ENCODE measurements at regions not wholly inside any gene's neighbourhood (a gene's known extent, or its start where the extent isn't known, plus 50 kb on each side); places are given as distances from the start of the nearest gene placed in this dataset.

DNA sequence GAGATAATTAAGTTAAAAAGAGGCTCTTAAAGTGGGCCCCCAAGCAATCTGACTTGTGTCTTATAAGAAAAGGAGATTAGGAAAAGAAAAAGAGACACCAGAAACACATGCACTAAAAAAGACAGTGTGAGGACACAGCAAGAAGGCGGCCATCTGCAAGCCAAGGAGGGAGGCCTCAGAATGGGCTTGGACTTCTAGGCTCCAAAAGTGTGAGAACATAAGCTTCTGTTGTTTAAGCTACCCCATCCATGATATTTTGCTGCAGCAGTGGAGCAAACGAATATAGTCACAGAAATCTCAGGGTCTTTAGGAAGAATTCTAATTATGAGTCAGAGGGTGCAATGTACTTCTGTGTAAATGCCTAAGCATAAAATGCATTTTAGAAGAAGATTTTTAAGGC, 399.3 kb upstream of the MMADHC start:
- in situ Hi-C loops (cut with HindIII; ENCODE audit: low pct_unique_long_range_greater_than_20kb, low sequenced_read_pairs): no loop called here
- H3K4me3 ChIP-seq (ENCODE audit: low read depth in 2 of 2, low read length in 2 of 2): no peak overlapping the region
- intact Hi-C loops (cut with micrococcal nuclease; ENCODE audit: unreplicated experiment): no loop called here
- BruUV-seq (replicated peaks): no TSS peak
- POLR2A ChIA-PET: no interaction called here
- H3K4me1 ChIP-seq (ENCODE audit: control insufficient read depth, insufficient read depth, low read length): peaks cover 16% of the 10 kb centered on the region
- H3K27ac ChIP-seq (ENCODE audit: low read length): peak overlapping the region; percentile 75; the same call in 1 of the 2 replicates
- no peaks in the 10 kb centered on the region for H3K27me3 ChIP-seq (ENCODE audit: control insufficient read depth, insufficient read depth, low read length)
- CTCF ChIA-PET: no interaction called here
- no peak for ATAC-seq
- DNase-seq (ENCODE audit: low read depth, low spot score): no peak
- no peaks in the 10 kb centered on the region for H3K9me3 ChIP-seq (ENCODE audit: control insufficient read depth, insufficient read depth, low read depth, low read length)
- TF ChIP-seq, protein P1, sequence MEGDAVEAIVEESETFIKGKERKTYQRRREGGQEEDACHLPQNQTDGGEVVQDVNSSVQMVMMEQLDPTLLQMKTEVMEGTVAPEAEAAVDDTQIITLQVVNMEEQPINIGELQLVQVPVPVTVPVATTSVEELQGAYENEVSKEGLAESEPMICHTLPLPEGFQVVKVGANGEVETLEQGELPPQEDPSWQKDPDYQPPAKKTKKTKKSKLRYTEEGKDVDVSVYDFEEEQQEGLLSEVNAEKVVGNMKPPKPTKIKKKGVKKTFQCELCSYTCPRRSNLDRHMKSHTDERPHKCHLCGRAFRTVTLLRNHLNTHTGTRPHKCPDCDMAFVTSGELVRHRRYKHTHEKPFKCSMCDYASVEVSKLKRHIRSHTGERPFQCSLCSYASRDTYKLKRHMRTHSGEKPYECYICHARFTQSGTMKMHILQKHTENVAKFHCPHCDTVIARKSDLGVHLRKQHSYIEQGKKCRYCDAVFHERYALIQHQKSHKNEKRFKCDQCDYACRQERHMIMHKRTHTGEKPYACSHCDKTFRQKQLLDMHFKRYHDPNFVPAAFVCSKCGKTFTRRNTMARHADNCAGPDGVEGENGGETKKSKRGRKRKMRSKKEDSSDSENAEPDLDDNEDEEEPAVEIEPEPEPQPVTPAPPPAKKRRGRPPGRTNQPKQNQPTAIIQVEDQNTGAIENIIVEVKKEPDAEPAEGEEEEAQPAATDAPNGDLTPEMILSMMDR (IDR thresholded peaks at IDR 0.05): no peak
- TF ChIP-seq, protein P2, sequence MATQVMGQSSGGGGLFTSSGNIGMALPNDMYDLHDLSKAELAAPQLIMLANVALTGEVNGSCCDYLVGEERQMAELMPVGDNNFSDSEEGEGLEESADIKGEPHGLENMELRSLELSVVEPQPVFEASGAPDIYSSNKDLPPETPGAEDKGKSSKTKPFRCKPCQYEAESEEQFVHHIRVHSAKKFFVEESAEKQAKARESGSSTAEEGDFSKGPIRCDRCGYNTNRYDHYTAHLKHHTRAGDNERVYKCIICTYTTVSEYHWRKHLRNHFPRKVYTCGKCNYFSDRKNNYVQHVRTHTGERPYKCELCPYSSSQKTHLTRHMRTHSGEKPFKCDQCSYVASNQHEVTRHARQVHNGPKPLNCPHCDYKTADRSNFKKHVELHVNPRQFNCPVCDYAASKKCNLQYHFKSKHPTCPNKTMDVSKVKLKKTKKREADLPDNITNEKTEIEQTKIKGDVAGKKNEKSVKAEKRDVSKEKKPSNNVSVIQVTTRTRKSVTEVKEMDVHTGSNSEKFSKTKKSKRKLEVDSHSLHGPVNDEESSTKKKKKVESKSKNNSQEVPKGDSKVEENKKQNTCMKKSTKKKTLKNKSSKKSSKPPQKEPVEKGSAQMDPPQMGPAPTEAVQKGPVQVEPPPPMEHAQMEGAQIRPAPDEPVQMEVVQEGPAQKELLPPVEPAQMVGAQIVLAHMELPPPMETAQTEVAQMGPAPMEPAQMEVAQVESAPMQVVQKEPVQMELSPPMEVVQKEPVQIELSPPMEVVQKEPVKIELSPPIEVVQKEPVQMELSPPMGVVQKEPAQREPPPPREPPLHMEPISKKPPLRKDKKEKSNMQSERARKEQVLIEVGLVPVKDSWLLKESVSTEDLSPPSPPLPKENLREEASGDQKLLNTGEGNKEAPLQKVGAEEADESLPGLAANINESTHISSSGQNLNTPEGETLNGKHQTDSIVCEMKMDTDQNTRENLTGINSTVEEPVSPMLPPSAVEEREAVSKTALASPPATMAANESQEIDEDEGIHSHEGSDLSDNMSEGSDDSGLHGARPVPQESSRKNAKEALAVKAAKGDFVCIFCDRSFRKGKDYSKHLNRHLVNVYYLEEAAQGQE (IDR thresholded peaks at IDR 0.05; ENCODE audit: insufficient read depth in 1 of 2, low read depth in 2 of 2, low read length in 1 of 2): no peak
- no peak for TF ChIP-seq SIN3A (IDR thresholded peaks at IDR 0.05; ENCODE audit: borderline replicate concordance, insufficient read depth, low read depth, low read length)
- no peak for TF ChIP-seq TCF7L2 (IDR thresholded peaks at IDR 0.05; ENCODE audit: low read depth, low read length)
- TF ChIP-seq POLR2AphosphoS5 (IDR thresholded peaks at IDR 0.05; ENCODE audit: low read depth, low read length): no peak
- no peaks in the 10 kb centered on the region for H3K36me3 ChIP-seq (ENCODE audit: control insufficient read depth, insufficient read depth, low read length)

DNA sequence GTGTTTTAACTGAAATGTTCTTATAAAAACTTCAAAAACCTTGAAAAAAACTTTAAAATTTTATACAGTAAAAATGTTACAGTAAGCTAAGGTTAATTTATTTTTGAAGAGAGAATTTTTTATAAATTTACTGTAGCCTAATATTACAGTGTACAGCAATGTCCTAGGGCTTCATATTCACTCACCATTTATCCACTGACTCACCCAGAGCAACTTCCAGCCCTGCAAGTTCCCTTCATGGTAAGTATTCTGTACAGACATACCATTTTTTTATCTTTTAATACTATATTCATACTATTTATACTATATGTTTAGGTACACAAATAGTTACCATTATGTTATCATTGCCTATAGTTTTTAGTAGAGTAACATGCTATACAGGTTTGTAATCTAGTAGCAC, 396.7 kb upstream of the MMADHC start:
- POLR2A ChIA-PET: no interaction called here
- no TSS peak for BruUV-seq (replicated peaks)
- no peaks in the 10 kb centered on the region for H3K27me3 ChIP-seq (ENCODE audit: control insufficient read depth, insufficient read depth, low read length)
- peaks cover 9% of the 10 kb centered on the region for H3K4me1 ChIP-seq (ENCODE audit: control insufficient read depth, insufficient read depth, low read length)
- no peak overlapping the region for H3K27ac ChIP-seq (ENCODE audit: low read length)
- TF ChIP-seq SIN3A (IDR thresholded peaks at IDR 0.05; ENCODE audit: borderline replicate concordance, insufficient read depth, low read depth, low read length): no peak
- TF ChIP-seq, protein P2 (IDR thresholded peaks at IDR 0.05; ENCODE audit: insufficient read depth in 1 of 2, low read depth in 2 of 2, low read length in 1 of 2): no peak
- no peak for TF ChIP-seq TCF7L2 (IDR thresholded peaks at IDR 0.05; ENCODE audit: low read depth, low read length)
- TF ChIP-seq POLR2AphosphoS5 (IDR thresholded peaks at IDR 0.05; ENCODE audit: low read depth, low read length): no peak
- TF ChIP-seq, protein P1 (IDR thresholded peaks at IDR 0.05): no peak
- H3K36me3 ChIP-seq (ENCODE audit: control insufficient read depth, insufficient read depth, low read length): no peaks in the 10 kb centered on the region
- H3K9me3 ChIP-seq (ENCODE audit: control insufficient read depth, insufficient read depth, low read depth, low read length): no peaks in the 10 kb centered on the region
- in situ Hi-C loops (cut with HindIII; ENCODE audit: low pct_unique_long_range_greater_than_20kb, low sequenced_read_pairs) (no loop called here), intact Hi-C loops (cut with micrococcal nuclease; ENCODE audit: unreplicated experiment) (no loop called here)
- CTCF ChIA-PET: no interaction called here
- H3K4me3 ChIP-seq (ENCODE audit: low read depth in 2 of 2, low read length in 2 of 2): no peak overlapping the region
- ATAC-seq (no peak), DNase-seq (ENCODE audit: low read depth, low spot score) (no peak)
